SK-N-SH (cell line): ENCODE measurements at regions not wholly inside any gene's neighbourhood (a gene's known extent, or its start where the extent isn't known, plus 50 kb on each side); places are given as distances from the start of the nearest gene placed in this dataset.

ENCODE experiments used
- EP300 ChIP-seq, 2 experiments: IDR thresholded peaks; 2 replicates each; pipeline versions ENCODE4 v1.4.0 to v1.6.1; 2012; ENCODE audit warnings: borderline replicate concordance in 1 of 2, low read depth in 1 of 2, low read length in 1 of 2
- JUND ChIP-seq: IDR thresholded peaks from 2 replicates; pipeline ENCODE4 v1.4.0; 2012
- NFIC ChIP-seq: IDR thresholded peaks from 2 replicates; pipeline ENCODE4 v1.4.0; 2012; ENCODE audit warnings: borderline replicate concordance
- TAF1 ChIP-seq: IDR thresholded peaks from 2 replicates; pipeline ENCODE4 v1.6.1; 2012; ENCODE audit warnings: low read depth, mild to moderate bottlenecking, low read length, moderate library complexity, borderline replicate concordance
- TF ChIP-seq, protein P1 (sequence below): fragments of 150-350 bp; IDR thresholded peaks from 2 replicates; pipeline ENCODE4 v1.6.1; 2017; ENCODE audit warnings: antibody characterized with exemption, low read length, low read depth, borderline replicate concordance
- TF ChIP-seq, protein P2 (sequence below): fragments of 200-600 bp; sonication (generic); IDR thresholded peaks from 2 replicates; pipeline ENCODE4 v1.6.1; 2017; ENCODE audit warnings: antibody characterized with exemption, mild to moderate bottlenecking, moderate library complexity

DNA sequence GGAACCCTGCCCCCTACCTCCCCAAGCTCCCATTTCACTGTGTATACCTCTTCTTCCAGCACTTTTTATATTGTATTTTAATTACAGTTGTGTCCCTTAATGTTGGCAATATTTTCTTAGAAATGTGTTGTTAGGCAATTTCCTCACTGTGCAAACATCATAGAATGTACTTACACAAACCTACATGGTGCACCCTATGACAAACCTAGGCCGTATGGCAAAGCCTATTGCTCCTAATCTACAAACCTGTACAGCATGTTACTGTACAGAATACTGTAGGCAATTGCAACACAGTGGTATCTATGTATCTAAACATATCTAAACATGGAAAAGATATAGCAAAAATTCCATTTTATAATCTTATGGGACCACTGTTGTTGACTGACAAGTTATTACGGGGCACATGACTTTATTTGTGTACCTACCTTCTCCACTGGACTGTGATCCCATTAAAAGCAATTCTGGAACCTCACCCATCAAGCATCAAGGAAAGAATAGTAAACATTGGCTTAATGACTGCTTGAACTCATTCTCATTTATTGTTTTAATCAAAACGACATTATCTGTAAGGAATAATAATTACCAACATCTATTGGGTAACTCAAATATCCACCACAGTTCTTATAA is 1641.5 kb upstream of the ZEB2 start:
- TF ChIP-seq JUND (no peak), EP300 (IDR thresholded peaks at IDR 0.05; ENCODE audit: borderline replicate concordance in 1 of 2, low read depth in 1 of 2, low read length in 1 of 2) (no peak), TAF1 (no peak), NFIC (no peak)
- TF ChIP-seq, protein P1, sequence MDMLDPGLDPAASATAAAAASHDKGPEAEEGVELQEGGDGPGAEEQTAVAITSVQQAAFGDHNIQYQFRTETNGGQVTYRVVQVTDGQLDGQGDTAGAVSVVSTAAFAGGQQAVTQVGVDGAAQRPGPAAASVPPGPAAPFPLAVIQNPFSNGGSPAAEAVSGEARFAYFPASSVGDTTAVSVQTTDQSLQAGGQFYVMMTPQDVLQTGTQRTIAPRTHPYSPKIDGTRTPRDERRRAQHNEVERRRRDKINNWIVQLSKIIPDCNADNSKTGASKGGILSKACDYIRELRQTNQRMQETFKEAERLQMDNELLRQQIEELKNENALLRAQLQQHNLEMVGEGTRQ, result no peak
- TF ChIP-seq, protein P2, sequence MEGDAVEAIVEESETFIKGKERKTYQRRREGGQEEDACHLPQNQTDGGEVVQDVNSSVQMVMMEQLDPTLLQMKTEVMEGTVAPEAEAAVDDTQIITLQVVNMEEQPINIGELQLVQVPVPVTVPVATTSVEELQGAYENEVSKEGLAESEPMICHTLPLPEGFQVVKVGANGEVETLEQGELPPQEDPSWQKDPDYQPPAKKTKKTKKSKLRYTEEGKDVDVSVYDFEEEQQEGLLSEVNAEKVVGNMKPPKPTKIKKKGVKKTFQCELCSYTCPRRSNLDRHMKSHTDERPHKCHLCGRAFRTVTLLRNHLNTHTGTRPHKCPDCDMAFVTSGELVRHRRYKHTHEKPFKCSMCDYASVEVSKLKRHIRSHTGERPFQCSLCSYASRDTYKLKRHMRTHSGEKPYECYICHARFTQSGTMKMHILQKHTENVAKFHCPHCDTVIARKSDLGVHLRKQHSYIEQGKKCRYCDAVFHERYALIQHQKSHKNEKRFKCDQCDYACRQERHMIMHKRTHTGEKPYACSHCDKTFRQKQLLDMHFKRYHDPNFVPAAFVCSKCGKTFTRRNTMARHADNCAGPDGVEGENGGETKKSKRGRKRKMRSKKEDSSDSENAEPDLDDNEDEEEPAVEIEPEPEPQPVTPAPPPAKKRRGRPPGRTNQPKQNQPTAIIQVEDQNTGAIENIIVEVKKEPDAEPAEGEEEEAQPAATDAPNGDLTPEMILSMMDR, result no peak
